ENCODE measurements at regions not wholly inside any gene's neighbourhood (a gene's known extent, or its start where the extent isn't known, plus 50 kb on each side); places are given as distances from the start of the nearest gene placed in this dataset.

DNA sequence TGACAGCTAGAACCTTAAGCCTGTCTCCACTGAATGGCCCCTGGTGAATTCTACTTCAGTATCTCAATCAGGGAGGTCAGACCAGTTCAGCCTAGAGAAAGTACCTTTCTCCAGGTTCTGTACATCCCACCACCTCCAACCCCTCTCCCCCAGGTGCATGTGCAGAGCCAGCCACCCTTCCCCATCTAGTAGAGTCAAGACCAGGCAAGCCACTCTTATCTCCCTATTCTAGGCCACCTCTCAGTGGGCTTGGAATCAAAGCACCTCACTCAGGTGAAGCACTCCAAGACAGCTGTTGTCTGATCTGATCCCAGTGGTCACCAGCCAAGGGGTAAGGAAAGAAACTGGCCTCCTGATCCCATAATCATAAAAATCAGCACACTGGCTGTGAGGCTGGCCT lies 340.9 kb downstream of the BCL11B start:
- TF ChIP-seq POLR2A (IDR thresholded peaks at IDR 0.05) (no peak), CTCF (IDR thresholded peaks at IDR 0.05) (no peak)

Measured in breast epithelium (tissue), 3 donors.